ENCODE measurements at regions not wholly inside any gene's neighbourhood (a gene's known extent, or its start where the extent isn't known, plus 50 kb on each side); places are given as distances from the start of the nearest gene placed in this dataset.

DNA sequence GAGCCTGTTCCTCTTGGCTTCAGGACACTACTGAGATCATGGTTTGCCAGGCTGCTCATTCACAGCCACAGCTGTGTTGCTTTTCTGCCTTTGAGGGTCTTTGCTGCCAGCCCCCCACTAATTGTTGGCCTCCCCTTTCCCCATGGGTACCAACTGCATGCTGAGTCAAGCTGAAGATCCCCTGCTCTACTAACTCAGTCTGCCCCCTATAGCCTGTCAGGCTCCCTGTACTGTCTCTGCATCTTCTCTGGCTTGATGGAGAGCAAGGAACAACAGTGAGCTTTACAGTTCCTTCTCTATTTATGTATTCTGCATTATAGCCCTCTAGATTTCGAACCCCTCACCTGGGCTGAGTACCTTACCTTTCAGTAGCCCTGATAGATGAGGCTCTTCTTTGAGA is 257.6 kb upstream of the CADM1 start:
- no peak for DNase-seq (ENCODE audit: low spot score)

- DNase-seq (ENCODE audit: low spot score) = no peak
Observed at GRCh38 chr11:115761348-115761747, 257.1 kb upstream of the CADM1 start.

DNA sequence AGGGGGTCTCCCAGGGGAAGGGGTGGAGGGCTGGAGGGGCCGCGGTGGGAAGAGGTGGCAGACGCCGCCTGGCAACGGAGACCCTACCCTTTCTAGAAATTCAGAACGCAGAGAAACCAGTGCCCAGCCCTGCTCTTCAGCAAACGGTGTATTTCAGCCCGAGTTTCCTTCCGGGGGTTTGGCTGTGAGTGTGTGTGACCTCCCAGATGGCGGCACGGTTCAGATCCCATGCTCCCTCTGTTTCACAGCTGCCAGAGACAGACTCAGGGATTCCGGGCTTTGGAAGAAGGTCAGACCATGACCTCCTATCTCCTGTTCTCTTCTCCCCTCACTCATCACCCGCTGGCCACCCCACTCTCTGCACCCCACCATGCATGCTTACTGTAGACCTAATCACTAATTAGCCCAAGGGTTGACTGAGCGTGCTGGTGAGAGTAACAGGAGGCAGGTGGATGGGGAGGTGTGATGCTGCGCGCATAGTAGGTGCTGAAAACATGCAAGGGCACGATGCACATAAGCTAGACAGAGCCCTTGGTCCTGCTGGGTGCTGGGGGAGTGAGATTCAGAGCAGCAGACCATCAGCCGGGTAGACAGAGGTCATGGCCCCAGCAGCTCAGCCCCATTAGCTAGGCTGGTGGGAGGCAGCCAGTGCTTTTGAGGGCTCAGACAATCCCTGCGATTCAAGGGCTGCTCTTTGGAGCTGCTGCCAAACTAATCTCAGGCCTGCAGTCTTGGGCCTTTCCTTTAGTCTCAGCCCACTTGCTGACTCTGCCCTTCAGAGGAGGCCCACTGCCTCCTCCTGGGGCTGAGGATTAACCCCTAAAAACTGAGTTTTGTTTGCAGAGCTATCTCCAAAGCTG is 256.5 kb upstream of the CADM1 start:
- DNase-seq (ENCODE audit: low spot score) = no peak

- peak; percentile 10 for DNase-seq (ENCODE audit: low spot score)
Observed at GRCh38 chr11:115759622-115760460, 255.6 kb upstream of the CADM1 start.

- no peak for DNase-seq (ENCODE audit: low spot score)
Observed at GRCh38 chr11:115758011-115758410, 253.8 kb upstream of the CADM1 start.

GRCh38 chr11:115751243-115752015 is 247.2 kb upstream of the CADM1 start:
- DNase-seq (ENCODE audit: low spot score) = no peak

DNA sequence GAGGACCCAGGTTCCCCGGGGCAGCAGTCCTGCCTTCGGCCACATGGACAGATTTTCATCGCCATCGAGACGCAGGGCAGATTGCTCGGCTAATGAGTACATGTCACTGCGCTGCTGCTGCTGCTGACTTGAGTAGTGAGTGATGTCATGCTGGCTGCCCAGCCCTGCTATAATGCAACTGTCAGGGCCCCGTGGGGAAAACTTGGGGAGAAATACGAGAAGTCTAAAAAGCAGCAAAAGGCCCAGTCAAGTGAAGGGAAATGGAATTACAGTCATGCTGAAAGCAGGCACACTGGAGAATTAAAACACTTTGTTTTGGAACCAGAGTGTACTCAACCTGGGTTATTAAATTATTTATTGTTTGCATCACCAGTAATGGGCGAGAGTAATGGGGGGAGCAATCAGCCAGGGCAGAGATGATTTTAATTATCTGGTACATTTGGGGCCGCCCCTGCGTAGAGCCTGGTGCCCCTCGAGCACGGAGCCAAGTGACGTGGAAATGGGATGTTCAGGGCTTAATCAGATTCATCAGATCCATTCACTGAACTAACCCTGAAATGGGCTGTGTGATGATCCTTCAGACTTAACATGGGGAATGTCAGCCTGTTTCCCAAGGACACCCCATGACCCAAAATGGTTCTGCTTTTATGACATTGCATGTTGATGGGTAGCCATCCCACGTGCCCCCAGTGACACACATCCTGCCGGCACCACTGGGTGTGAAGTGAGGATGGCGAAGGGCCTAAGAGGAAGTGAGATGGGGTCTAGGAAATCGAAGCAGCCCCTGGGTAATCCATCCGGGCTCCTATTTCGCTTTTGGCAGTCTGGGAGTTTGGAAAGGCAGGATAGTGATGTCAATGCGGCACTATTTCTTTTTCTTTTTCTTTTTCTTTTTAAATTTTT is 241.6 kb upstream of the CADM1 start:
- DNase-seq (ENCODE audit: low spot score) = no peak

DNA sequence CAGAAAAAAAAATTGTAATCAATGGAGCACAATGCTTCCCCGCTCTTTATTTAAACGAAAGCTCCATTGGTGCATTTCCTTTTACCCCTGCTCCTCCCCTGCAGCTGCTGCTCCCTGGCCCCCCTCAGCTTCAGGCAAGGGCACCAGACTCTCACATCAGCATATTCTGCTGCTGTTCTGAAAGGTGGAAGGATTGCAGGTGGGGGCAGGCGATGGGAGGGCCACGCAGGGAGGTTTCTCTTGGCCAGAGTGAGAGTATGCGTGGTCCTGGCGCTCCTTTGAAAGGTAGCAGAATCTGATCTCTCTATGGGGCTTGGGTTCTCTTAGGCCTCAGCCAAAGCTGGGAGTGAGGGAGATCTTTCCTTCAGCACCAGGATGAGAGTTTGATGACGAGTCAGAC is 240.9 kb upstream of the CADM1 start:
- DNase-seq (ENCODE audit: low spot score) = no peak

GRCh38 chr11:115743719-115744118 is 239.5 kb upstream of the CADM1 start:
- no peak for DNase-seq (ENCODE audit: low spot score)

DNA sequence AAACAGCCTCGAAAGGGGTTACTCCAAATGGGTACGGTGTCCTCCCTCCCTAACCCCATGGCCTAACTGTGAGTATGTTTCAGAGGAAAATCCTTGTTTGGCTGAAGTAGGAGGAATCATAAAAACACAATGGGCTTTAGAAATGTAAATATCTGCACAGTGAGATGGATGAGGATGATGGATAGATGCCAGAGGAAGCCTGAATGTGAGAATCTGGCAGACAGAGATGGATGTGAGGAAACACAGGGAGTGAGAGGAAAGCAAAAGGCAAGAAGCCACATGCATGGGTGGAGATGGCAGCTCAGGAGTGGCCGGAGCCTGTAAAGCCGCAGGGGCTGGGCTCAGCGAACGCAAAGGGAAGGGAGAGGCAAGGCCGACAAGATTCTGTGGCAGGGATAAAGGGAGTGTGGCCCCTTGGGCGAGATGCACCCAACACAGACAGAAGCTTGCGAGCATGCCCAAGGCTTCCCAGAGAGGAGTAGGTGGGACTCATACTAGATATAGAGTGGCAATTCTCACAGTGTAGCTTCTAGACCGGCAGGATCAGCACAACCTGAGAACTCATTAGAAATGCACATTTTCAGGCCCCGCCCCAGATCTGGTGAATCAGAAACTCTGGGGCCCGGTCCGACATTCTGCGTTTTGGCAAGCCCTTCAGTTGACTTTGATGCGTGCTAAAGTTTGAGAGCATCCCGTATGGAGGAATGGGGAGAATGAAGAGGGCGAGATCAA is 237.3 kb upstream of the CADM1 start:
- DNase-seq (ENCODE audit: low spot score) = no peak

DNA sequence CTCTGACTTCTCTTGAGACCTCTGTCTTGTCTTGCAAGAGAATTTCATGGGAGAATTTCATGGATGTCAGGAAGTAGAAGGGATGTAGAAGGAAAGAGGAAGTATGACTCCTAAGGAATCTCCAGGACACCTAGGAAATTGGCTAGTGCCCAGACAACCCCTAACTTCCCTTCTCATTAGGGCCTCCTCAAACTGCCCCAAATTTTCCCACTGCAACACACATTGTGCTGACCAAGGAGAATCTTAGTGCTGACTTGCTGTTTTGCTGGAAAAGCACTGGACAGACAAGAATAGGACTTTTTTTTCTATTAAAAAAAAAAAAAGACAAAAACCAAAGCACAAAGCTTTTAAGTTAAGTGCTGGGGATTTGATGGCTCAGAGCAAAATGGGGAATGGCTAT is 236.1 kb upstream of the CADM1 start:
- no peak for DNase-seq (ENCODE audit: low spot score)

GRCh38 chr11:115739878-115740277 is 235.7 kb upstream of the CADM1 start:
- DNase-seq (ENCODE audit: low spot score) = no peak

DNA sequence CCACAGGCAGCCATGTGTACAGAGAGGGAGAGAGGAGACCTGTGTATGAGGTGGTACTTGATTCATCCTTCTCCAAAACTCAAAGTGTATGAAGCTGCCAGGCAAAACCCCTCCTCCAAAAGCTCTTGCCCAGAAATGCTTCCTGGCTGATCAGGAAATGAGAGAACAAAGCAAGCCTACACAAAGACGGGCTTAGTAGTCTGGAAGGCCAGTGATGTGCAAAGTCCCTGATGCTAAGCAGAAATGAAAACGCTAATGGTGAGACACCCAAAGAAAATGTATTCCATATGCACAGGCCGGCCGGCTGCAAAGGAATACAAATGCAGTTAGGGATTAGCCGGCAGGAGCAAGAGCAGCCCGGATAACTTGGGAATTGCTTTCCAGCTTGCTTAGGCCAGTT is 234.9 kb upstream of the CADM1 start:
- no peak for DNase-seq (ENCODE audit: low spot score)

- DNase-seq (ENCODE audit: low spot score) = no peak
Observed at GRCh38 chr11:115737875-115738274, 233.7 kb upstream of the CADM1 start.

- no peak for DNase-seq (ENCODE audit: low spot score)
Observed at GRCh38 chr11:115736146-115736545, 231.9 kb upstream of the CADM1 start.

DNA sequence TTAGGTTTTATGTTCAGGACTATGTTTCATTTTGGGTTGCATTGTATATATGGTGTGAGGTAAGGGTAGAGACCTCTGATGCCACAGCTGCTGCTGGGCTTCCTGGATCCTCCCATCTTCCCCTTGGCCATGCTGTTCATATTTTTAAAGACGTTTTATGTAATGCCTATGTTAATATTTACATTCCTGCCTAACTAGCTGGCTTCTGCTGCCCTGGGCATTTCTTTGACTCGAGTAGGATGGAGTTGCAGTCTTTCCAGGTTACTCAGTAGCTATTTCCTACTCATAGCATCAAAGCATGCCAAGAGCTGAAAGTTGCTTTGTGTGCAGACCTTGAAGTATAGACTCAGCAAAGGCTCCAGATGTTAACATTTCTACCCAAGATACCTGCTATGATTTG is 220.5 kb upstream of the CADM1 start:
- DNase-seq (ENCODE audit: low spot score) = no peak

DNA sequence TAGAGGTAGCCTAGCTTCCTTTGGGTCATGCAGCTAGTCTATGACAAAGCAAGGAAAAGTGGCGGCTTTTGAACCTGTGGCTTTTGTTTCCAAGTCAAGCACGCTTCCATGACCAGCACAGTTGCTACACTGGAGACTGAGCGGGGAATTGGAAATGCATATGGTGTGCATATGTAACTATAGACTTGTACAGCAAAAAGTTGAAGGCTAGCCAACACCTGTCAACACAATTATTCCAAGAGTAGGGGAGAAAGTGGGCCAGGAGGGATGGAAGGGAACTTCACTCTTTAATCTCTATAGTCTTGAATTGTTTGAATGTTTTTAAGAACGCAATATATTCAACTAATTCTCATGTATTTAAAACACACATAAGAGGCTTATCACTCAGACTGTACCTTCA is 218.5 kb upstream of the CADM1 start:
- DNase-seq (ENCODE audit: low spot score) = no peak

DNA sequence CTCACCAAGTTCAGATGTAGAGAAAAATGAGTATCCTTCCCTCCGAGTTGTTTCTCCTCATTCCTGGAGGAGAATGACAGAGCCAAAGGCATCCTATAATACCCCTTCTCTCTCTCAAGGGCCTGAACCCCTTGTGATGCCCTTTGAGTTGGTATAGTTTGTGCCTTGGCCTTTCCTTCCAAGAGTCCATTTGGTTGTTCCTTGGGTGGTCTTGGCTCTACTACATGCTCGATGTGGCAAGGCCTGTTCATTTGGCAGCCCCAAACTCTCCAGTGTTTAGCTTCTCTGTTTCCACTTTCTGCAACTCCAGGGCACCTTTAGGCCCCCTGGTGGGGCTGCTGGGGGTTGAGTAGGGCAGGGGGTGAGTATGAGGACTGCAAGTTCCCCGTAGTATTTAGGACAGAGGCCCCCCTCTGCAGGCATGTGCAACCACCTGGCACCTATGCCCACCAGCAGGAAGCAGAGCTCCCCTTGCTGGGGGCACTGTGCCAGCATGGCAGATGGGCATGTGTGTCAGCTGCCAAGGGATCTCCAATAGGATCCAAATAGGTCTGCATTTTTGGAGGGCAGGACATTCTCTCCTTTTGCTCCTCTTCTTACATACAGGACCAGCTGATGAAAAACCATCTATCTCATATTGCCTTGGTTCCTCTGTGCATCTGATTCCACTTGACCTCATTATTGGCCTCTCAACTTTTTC is 217.2 kb upstream of the CADM1 start:
- no peak for DNase-seq (ENCODE audit: low spot score)

- no peak for DNase-seq (ENCODE audit: low spot score)
Observed at GRCh38 chr11:115720602-115721245, 216.5 kb upstream of the CADM1 start.

DNA sequence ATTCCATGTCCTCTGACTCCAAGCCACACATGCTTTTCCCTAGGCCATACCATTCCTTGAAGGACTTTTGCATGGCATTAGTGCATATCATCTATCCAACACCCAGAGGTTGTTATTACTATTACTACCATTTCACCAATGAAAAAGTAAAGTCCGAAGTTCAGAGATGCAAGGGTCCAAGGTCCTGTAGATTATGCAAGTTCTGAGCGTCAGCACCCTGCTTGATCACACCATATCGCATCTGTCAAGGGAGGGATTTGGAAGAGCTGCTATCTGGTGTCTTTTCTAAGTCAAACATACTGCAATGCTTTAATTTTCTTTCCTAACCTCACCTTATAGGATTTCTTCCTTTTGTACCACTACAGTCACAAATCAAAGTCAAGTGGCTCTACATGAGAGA is 214.7 kb upstream of the CADM1 start:
- DNase-seq (ENCODE audit: low spot score) = no peak

All from GM03348 (cell line).